CD4-positive, alpha-beta T cell treated with Interleukin-2 at 100 ng/mL for 4 hours (primary cell): ENCODE measurements at regions not wholly inside any gene's neighbourhood (a gene's known extent, or its start where the extent isn't known, plus 50 kb on each side); places are given as distances from the start of the nearest gene placed in this dataset.

Experiments
- DNase-seq: peaks from one replicate; pipeline ENCODE4 v3.0.0-alpha.2; 2020; ENCODE audit warnings: low spot score

GRCh38 chr1:237981223-237981622 lies 90.5 kb upstream of the ZP4 start:
- no peak for DNase-seq

GRCh38 chr1:237976331-237976730 lies 85.6 kb upstream of the ZP4 start:
- DNase-seq, result no peak

- no peak for DNase-seq
Measured at GRCh38 chr1:237975903-237976302, 85.2 kb upstream of the ZP4 start.

GRCh38 chr1:237975376-237975775 lies 84.7 kb upstream of the ZP4 start:
- no peak for DNase-seq

- no peak for DNase-seq
Measured at GRCh38 chr1:237972186-237972585, 81.5 kb upstream of the ZP4 start.

GRCh38 chr1:237962985-237963384 lies 72.3 kb upstream of the ZP4 start:
- no peak for DNase-seq

DNA sequence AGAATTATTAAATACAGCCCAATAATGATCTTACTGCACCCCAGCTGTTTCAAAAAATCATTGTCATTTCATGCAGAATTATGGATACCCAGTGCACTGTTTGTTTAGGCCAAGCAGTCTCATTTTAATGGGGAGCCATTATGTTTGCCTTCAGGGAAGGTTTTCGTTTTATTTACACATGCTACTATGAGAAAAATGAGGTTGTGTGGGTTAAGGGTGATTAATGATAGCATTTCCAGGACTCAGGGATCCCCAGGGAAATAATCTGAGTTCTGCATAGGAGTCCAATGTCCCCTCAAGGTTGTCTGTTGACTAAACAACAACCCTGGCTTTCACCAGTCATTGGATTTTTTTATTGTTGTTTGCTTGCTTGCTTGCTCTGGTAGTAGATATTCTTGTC lies 71.0 kb upstream of the ZP4 start:
- DNase-seq, result no peak

DNA sequence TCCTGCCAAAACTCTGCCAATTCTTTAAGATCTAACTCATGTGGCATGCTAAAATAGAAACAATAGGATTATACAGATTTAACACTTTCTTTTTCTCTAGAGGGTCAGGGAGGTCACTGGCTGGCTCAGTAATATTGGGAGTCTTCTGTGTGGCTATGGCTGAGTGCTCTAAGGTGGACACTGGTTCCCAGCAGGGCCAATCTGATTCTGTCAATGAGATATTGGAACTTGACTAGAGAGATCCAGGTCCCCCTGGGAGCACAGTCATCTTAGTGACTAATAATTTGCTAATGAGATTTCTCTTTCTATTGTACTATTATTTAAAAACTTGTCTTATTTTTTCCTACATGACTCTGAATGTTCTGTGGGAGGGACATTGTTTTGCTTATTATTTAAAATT lies 69.1 kb upstream of the ZP4 start:
- DNase-seq, result no peak

- DNase-seq, result no peak
Measured at GRCh38 chr1:237953238-237953637, 62.5 kb upstream of the ZP4 start.
